ENCODE measurements at regions not wholly inside any gene's neighbourhood (a gene's known extent, or its start where the extent isn't known, plus 50 kb on each side); places are given as distances from the start of the nearest gene placed in this dataset.

GRCh38 chr6:169940481-169941271 lies 189.3 kb downstream of the ERMARD start:
- no peak for DNase-seq
- intact Hi-C loops (cut with micrococcal nuclease) = no loop called here
- Histone ChIP-seq H3K36me3 (ENCODE audit: control insufficient read depth in 2 of 3, insufficient read depth in 3 of 3, low read length in 3 of 3) (no peaks in the 10 kb centered on the region), H3K27me3 (ENCODE audit: control insufficient read depth in 2 of 2, insufficient read depth in 2 of 2, low read length in 2 of 2) (no peaks in the 10 kb centered on the region), H3K9me3 (ENCODE audit: control insufficient read depth in 2 of 3, low read length in 3 of 3) (no peaks in the 10 kb centered on the region), H3K27ac (ENCODE audit: low read depth, low read length) (no peak overlapping the region), H3K4me1 (ENCODE audit: control insufficient read depth in 2 of 2, insufficient read depth in 2 of 2, low read length in 2 of 2) (no peaks in the 10 kb centered on the region), H3K4me3 (ENCODE audit: low read length) (no peak overlapping the region)
- Mint-ChIP-seq H3K4me1 (no peaks in the 10 kb centered on the region), H3K9me3 (peaks cover 0 to 17% (median 8%) of the 10 kb centered on the region in 11 donors), H3K4me3 (no peak overlapping the region), H3K27ac (peak overlapping the region in 1 of 9 donors; percentile 10), H3K36me3 (peaks cover 0 to 12% (median 0%) of the 10 kb centered on the region in 5 donors), H3K27me3 (peaks cover 4 to 47% (median 35%) of the 10 kb centered on the region in 5 donors)
- ATAC-seq = no peak
- ChIA-PET POLR2A (no interaction called here), CTCF (no interaction called here)

- DNase-seq = no peak
- Mint-ChIP-seq H3K27me3 (peaks cover 0 to 39% (median 27%) of the 10 kb centered on the region in 5 donors), H3K4me3 (no peak overlapping the region), H3K4me1 (no peaks in the 10 kb centered on the region), H3K36me3 (peaks cover 0 to 12% (median 0%) of the 10 kb centered on the region in 5 donors), H3K27ac (no peak overlapping the region), H3K9me3 (peaks cover 0 to 17% (median 8%) of the 10 kb centered on the region in 11 donors)
- Histone ChIP-seq H3K27ac (ENCODE audit: low read depth, low read length) (no peak overlapping the region), H3K9me3 (ENCODE audit: control insufficient read depth in 2 of 3, low read length in 3 of 3) (no peaks in the 10 kb centered on the region), H3K36me3 (ENCODE audit: control insufficient read depth in 2 of 3, insufficient read depth in 3 of 3, low read length in 3 of 3) (no peaks in the 10 kb centered on the region), H3K4me3 (ENCODE audit: low read length) (no peak overlapping the region), H3K4me1 (ENCODE audit: control insufficient read depth in 2 of 2, insufficient read depth in 2 of 2, low read length in 2 of 2) (no peaks in the 10 kb centered on the region), H3K27me3 (ENCODE audit: control insufficient read depth in 2 of 2, insufficient read depth in 2 of 2, low read length in 2 of 2) (no peaks in the 10 kb centered on the region)
- POLR2A ChIA-PET = no interaction called here
- no peak for ATAC-seq
- CTCF ChIA-PET = no interaction called here
- intact Hi-C loops (cut with micrococcal nuclease) = no loop called here
These were observed 188.2 kb downstream of the ERMARD start for GRCh38 chr6:169939554-169940164.

- H3K4me1 ChIP-seq (ENCODE audit: control insufficient read depth in 2 of 2, insufficient read depth in 2 of 2, low read length in 2 of 2) = no peaks in the 10 kb centered on the region
- no peaks in the 10 kb centered on the region for H3K36me3 ChIP-seq (ENCODE audit: control insufficient read depth in 2 of 3, insufficient read depth in 3 of 3, low read length in 3 of 3)
- CTCF ChIA-PET = no interaction called here
- DNase-seq (no peak), ATAC-seq (no peak)
- Mint-ChIP-seq H3K4me1 (no peaks in the 10 kb centered on the region), H3K27me3 (peaks cover 0 to 36% (median 18%) of the 10 kb centered on the region in 5 donors), H3K36me3 (peaks cover 0 to 6% (median 0%) of the 10 kb centered on the region in 5 donors), H3K4me3 (no peak overlapping the region), H3K9me3 (peaks cover 0 to 10% (median 1%) of the 10 kb centered on the region in 11 donors), H3K27ac (no peak overlapping the region)
- intact Hi-C loops (cut with micrococcal nuclease) = no loop called here
- no peaks in the 10 kb centered on the region for H3K27me3 ChIP-seq (ENCODE audit: control insufficient read depth in 2 of 2, insufficient read depth in 2 of 2, low read length in 2 of 2)
- no peaks in the 10 kb centered on the region for H3K9me3 ChIP-seq (ENCODE audit: control insufficient read depth in 2 of 3, low read length in 3 of 3)
- POLR2A ChIA-PET = no interaction called here
- H3K27ac ChIP-seq (ENCODE audit: low read depth, low read length) = no peak overlapping the region
- H3K4me3 ChIP-seq (ENCODE audit: low read length) = no peak overlapping the region
These were observed 187.3 kb downstream of the ERMARD start for GRCh38 chr6:169938731-169939130.

- Histone ChIP-seq H3K36me3 (ENCODE audit: control insufficient read depth in 2 of 3, insufficient read depth in 3 of 3, low read length in 3 of 3) (no peaks in the 10 kb centered on the region), H3K9me3 (ENCODE audit: control insufficient read depth in 2 of 3, low read length in 3 of 3) (no peaks in the 10 kb centered on the region), H3K4me1 (ENCODE audit: control insufficient read depth in 2 of 2, insufficient read depth in 2 of 2, low read length in 2 of 2) (no peaks in the 10 kb centered on the region), H3K27me3 (ENCODE audit: control insufficient read depth in 2 of 2, insufficient read depth in 2 of 2, low read length in 2 of 2) (no peaks in the 10 kb centered on the region), H3K27ac (ENCODE audit: low read depth, low read length) (no peak overlapping the region), H3K4me3 (ENCODE audit: low read length) (no peak overlapping the region)
- H3K27ac Mint-ChIP-seq = no peak overlapping the region
- peaks cover 0 to 6% (median 0%) of the 10 kb centered on the region in 11 donors for H3K9me3 Mint-ChIP-seq
- ChIA-PET POLR2A (no interaction called here), CTCF (no interaction called here)
- peaks cover 0 to 2% (median 0%) of the 10 kb centered on the region in 5 donors for H3K36me3 Mint-ChIP-seq
- H3K27me3 Mint-ChIP-seq = peaks cover 0 to 33% (median 13%) of the 10 kb centered on the region in 5 donors
- DNase-seq = no peak
- intact Hi-C loops (cut with micrococcal nuclease) = no loop called here
- no peaks in the 10 kb centered on the region for H3K4me1 Mint-ChIP-seq
- ATAC-seq = no peak
- H3K4me3 Mint-ChIP-seq = no peak overlapping the region
These were observed 186.9 kb downstream of the ERMARD start for GRCh38 chr6:169938262-169938701.

GRCh38 chr6:169937389-169938261 lies 186.2 kb downstream of the ERMARD start:
- Mint-ChIP-seq H3K27me3 (peaks cover 0 to 30% (median 10%) of the 10 kb centered on the region in 5 donors), H3K4me3 (no peak overlapping the region), H3K36me3 (no peaks in the 10 kb centered on the region), H3K9me3 (peaks cover 0 to 4% (median 0%) of the 10 kb centered on the region in 11 donors), H3K4me1 (no peaks in the 10 kb centered on the region), H3K27ac (no peak overlapping the region)
- Histone ChIP-seq H3K27ac (ENCODE audit: low read depth, low read length) (no peak overlapping the region), H3K4me3 (ENCODE audit: low read length) (no peak overlapping the region), H3K9me3 (ENCODE audit: control insufficient read depth in 2 of 3, low read length in 3 of 3) (no peaks in the 10 kb centered on the region), H3K27me3 (ENCODE audit: control insufficient read depth in 2 of 2, insufficient read depth in 2 of 2, low read length in 2 of 2) (no peaks in the 10 kb centered on the region), H3K4me1 (ENCODE audit: control insufficient read depth in 2 of 2, insufficient read depth in 2 of 2, low read length in 2 of 2) (no peaks in the 10 kb centered on the region), H3K36me3 (ENCODE audit: control insufficient read depth in 2 of 3, insufficient read depth in 3 of 3, low read length in 3 of 3) (no peaks in the 10 kb centered on the region)
- DNase-seq (no peak), ATAC-seq (no peak)
- ChIA-PET CTCF (no interaction called here), POLR2A (no interaction called here)
- intact Hi-C loops (cut with micrococcal nuclease) = no loop called here

- H3K36me3 ChIP-seq (ENCODE audit: control insufficient read depth in 2 of 3, insufficient read depth in 3 of 3, low read length in 3 of 3) = no peaks in the 10 kb centered on the region
- H3K4me1 Mint-ChIP-seq = no peaks in the 10 kb centered on the region
- no peaks in the 10 kb centered on the region for H3K9me3 Mint-ChIP-seq
- intact Hi-C loops (cut with micrococcal nuclease) = no loop called here
- H3K27ac Mint-ChIP-seq = no peak overlapping the region
- H3K36me3 Mint-ChIP-seq = no peaks in the 10 kb centered on the region
- ChIA-PET POLR2A (no interaction called here), CTCF (interaction anchor here (1.0 kb wide), 1 partner anchor 147 kb away, joined by 3 read pairs; no protein-coding TSS in a partner anchor)
- H3K27ac ChIP-seq (ENCODE audit: low read depth, low read length) = no peak overlapping the region
- ATAC-seq (no peak), DNase-seq (no peak)
- H3K4me3 Mint-ChIP-seq = no peak overlapping the region
- H3K4me1 ChIP-seq (ENCODE audit: control insufficient read depth in 2 of 2, insufficient read depth in 2 of 2, low read length in 2 of 2) = no peaks in the 10 kb centered on the region
- H3K27me3 Mint-ChIP-seq = peaks cover 0 to 26% (median 5%) of the 10 kb centered on the region in 5 donors
- no peaks in the 10 kb centered on the region for H3K9me3 ChIP-seq (ENCODE audit: control insufficient read depth in 2 of 3, low read length in 3 of 3)
- H3K4me3 ChIP-seq (ENCODE audit: low read length) = no peak overlapping the region
- no peaks in the 10 kb centered on the region for H3K27me3 ChIP-seq (ENCODE audit: control insufficient read depth in 2 of 2, insufficient read depth in 2 of 2, low read length in 2 of 2)
These were observed 185.0 kb downstream of the ERMARD start for GRCh38 chr6:169936355-169936975.

All from naive thymus-derived CD4-positive, alpha-beta T cell (primary cell).